ENCODE measurements at regions not wholly inside any gene's neighbourhood (a gene's known extent, or its start where the extent isn't known, plus 50 kb on each side); places are given as distances from the start of the nearest gene placed in this dataset.
A peak's percentile ranks its signal among the peaks of the same experiment; 100 is the strongest.

DNA sequence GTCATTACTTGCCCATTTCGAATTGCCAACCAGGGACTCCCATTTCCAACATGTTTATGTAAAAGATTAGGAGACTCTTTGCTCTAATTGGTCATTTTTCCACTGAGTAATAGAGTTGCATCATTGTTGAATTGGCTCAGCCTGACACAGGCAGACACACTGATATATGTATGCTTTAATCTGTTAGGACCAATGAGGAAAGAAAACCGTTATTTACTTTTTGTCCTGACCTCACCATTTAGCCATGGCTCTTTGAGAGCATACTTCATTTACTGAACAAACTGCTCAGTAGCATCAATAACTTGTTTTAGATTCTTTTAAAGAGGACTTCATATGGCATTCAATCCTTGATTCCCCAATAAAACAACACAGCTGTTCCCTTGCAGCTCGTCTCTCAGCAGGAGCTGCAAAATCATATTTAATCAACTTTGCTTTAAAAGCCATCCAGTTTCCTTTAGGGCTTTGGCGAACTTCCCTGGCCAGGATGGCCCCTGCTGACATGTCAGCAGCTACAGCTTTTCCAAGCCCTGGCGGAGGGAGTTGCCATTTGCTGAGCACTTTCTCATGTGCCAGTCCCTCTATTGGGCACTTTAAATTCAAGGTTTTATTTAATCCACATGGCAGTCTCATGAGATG lies 251.5 kb upstream of the TNC start:
- Histone ChIP-seq H3K4me1 (ENCODE audit: control insufficient read depth, insufficient read depth, low read length) (no peaks in the 10 kb centered on the region), H3K27me3 (ENCODE audit: control insufficient read depth, insufficient read depth, low read length) (no peaks in the 10 kb centered on the region), H3K9me3 (ENCODE audit: control insufficient read depth, insufficient read depth, low read length) (no peaks in the 10 kb centered on the region), H3K27ac (ENCODE audit: low read depth, low read length) (no peak overlapping the region), H3K36me3 (ENCODE audit: control insufficient read depth, insufficient read depth, low read length) (no peaks in the 10 kb centered on the region), H3K4me3 (ENCODE audit: low read depth, low read length) (no peak overlapping the region), H3K9ac (ENCODE audit: low read depth, low read length) (no peak overlapping the region)

GRCh38 chr9:115373000-115373709 lies 255.2 kb upstream of the TNC start:
- Histone ChIP-seq H3K4me3 (ENCODE audit: low read depth, low read length) (no peak overlapping the region), H3K9ac (ENCODE audit: low read depth, low read length) (no peak overlapping the region), H3K4me1 (ENCODE audit: control insufficient read depth, insufficient read depth, low read length) (no peaks in the 10 kb centered on the region), H3K27ac (ENCODE audit: low read depth, low read length) (peak overlapping the region; percentile 75), H3K9me3 (ENCODE audit: control insufficient read depth, insufficient read depth, low read length) (no peaks in the 10 kb centered on the region), H3K36me3 (ENCODE audit: control insufficient read depth, insufficient read depth, low read length) (no peaks in the 10 kb centered on the region), H3K27me3 (ENCODE audit: control insufficient read depth, insufficient read depth, low read length) (no peaks in the 10 kb centered on the region)

DNA sequence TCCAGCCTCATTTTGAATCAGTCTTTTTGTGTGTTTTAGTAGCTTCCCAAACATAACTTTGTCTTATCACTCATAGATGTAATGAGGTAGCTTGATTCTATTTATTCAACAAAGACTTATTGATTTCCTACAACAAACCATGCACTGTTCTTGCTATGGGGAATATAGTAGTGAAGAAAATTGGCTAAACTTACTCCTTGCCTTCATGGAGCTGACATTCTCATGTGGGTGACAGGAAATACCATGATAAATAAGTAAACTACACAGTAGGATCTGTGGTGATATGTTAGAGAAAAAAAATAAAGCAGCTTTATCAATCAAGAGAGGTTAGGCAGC lies 255.7 kb upstream of the TNC start:
- no peaks in the 10 kb centered on the region for H3K9me3 ChIP-seq (ENCODE audit: control insufficient read depth, insufficient read depth, low read length)
- H3K27me3 ChIP-seq (ENCODE audit: control insufficient read depth, insufficient read depth, low read length) = no peaks in the 10 kb centered on the region
- H3K4me1 ChIP-seq (ENCODE audit: control insufficient read depth, insufficient read depth, low read length) = no peaks in the 10 kb centered on the region
- H3K9ac ChIP-seq (ENCODE audit: low read depth, low read length) = no peak overlapping the region
- peak overlapping the region; percentile 75 for H3K27ac ChIP-seq (ENCODE audit: low read depth, low read length)
- no peak overlapping the region for H3K4me3 ChIP-seq (ENCODE audit: low read depth, low read length)
- H3K36me3 ChIP-seq (ENCODE audit: control insufficient read depth, insufficient read depth, low read length) = no peaks in the 10 kb centered on the region

DNA sequence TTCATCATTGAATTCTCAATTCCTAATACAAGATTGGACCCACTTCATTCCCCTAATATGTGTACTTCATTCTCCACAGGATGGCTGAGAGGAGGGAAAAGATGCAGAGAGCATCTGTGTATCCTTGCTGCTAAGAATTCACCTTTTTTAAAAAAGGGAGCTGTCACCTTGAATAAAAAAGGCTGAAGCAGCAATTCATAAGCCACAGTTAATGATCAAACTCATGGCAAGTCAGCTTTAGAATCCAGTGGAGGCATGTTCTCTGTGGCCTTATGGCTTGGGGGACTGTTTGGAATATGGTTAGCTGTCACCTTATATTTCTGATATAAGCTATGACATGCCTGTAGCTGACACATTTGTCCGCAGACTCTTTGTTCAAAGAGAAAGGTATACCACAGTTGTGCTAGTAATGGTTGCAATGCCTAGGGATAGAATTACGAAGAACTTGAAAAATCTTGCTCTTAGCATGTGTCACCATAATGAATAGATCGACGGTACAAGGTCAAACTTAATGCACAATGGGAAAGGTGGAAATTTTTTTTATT lies 256.8 kb upstream of the TNC start:
- no peaks in the 10 kb centered on the region for H3K9me3 ChIP-seq (ENCODE audit: control insufficient read depth, insufficient read depth, low read length)
- H3K4me3 ChIP-seq (ENCODE audit: low read depth, low read length) = no peak overlapping the region
- no peaks in the 10 kb centered on the region for H3K4me1 ChIP-seq (ENCODE audit: control insufficient read depth, insufficient read depth, low read length)
- H3K36me3 ChIP-seq (ENCODE audit: control insufficient read depth, insufficient read depth, low read length) = no peaks in the 10 kb centered on the region
- no peak overlapping the region for H3K9ac ChIP-seq (ENCODE audit: low read depth, low read length)
- no peaks in the 10 kb centered on the region for H3K27me3 ChIP-seq (ENCODE audit: control insufficient read depth, insufficient read depth, low read length)
- no peak overlapping the region for H3K27ac ChIP-seq (ENCODE audit: low read depth, low read length)

GRCh38 chr9:115378241-115378640 lies 260.3 kb upstream of the TNC start:
- H3K27me3 ChIP-seq (ENCODE audit: control insufficient read depth, insufficient read depth, low read length) = no peaks in the 10 kb centered on the region
- H3K9ac ChIP-seq (ENCODE audit: low read depth, low read length) = no peak overlapping the region
- no peak overlapping the region for H3K4me3 ChIP-seq (ENCODE audit: low read depth, low read length)
- no peaks in the 10 kb centered on the region for H3K4me1 ChIP-seq (ENCODE audit: control insufficient read depth, insufficient read depth, low read length)
- H3K36me3 ChIP-seq (ENCODE audit: control insufficient read depth, insufficient read depth, low read length) = no peaks in the 10 kb centered on the region
- H3K9me3 ChIP-seq (ENCODE audit: control insufficient read depth, insufficient read depth, low read length) = peaks cover 14% of the 10 kb centered on the region
- H3K27ac ChIP-seq (ENCODE audit: low read depth, low read length) = no peak overlapping the region

DNA sequence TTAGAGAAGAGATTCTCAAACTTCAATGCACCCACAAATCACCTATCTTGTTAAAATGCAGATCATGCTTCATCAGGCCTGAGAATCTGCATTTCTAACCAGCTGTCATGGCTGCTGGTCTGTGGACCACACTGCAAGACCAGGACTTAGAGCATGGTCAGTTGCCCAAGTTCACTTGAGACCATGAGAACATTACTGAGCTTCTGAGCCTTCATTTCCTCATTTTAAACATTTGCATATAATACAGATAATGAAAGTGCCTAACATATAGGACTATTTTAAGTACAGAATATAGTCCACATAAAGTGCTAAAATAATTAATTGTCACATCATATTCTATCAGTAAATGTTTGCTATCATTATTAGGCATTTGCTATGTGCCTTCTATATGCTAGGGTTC lies 260.8 kb upstream of the TNC start:
- no peaks in the 10 kb centered on the region for H3K36me3 ChIP-seq (ENCODE audit: control insufficient read depth, insufficient read depth, low read length)

GRCh38 chr9:115379719-115380118 lies 261.8 kb upstream of the TNC start:
- H3K27ac ChIP-seq (ENCODE audit: low read depth, low read length) = no peak overlapping the region
- peaks cover 14% of the 10 kb centered on the region for H3K9me3 ChIP-seq (ENCODE audit: control insufficient read depth, insufficient read depth, low read length)
- H3K4me3 ChIP-seq (ENCODE audit: low read depth, low read length) = no peak overlapping the region
- H3K9ac ChIP-seq (ENCODE audit: low read depth, low read length) = no peak overlapping the region
- H3K36me3 ChIP-seq (ENCODE audit: control insufficient read depth, insufficient read depth, low read length) = no peaks in the 10 kb centered on the region
- no peaks in the 10 kb centered on the region for H3K4me1 ChIP-seq (ENCODE audit: control insufficient read depth, insufficient read depth, low read length)
- no peaks in the 10 kb centered on the region for H3K27me3 ChIP-seq (ENCODE audit: control insufficient read depth, insufficient read depth, low read length)

More for the DNA sequence above, 260.8 kb upstream of the TNC start:
- H3K4me1 ChIP-seq (ENCODE audit: control insufficient read depth, insufficient read depth, low read length) = no peaks in the 10 kb centered on the region
- H3K9me3 ChIP-seq (ENCODE audit: control insufficient read depth, insufficient read depth, low read length) = peaks cover 14% of the 10 kb centered on the region
- no peak overlapping the region for H3K9ac ChIP-seq (ENCODE audit: low read depth, low read length)
- no peak overlapping the region for H3K27ac ChIP-seq (ENCODE audit: low read depth, low read length)
- no peak overlapping the region for H3K4me3 ChIP-seq (ENCODE audit: low read depth, low read length)
- H3K27me3 ChIP-seq (ENCODE audit: control insufficient read depth, insufficient read depth, low read length) = no peaks in the 10 kb centered on the region

DNA sequence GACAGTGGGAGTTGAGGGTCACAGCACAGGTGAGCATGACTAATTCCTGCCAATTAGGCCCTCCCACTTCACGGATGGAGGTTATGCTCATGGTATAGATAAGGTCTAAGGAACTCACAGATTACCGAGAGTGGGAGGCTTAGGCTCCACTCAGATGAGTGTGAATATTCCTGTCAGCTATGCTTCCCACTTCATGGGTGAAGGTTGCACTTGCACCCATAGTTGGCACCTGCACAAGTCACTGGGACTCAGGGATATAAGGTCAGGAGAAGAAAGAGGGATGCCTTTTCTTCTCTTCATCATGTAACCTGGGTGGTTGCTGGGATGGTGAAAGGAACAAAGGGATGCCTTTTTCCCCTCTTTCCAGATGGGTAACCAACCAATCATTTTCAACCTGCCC lies 264.9 kb upstream of the TNC start:
- Histone ChIP-seq H3K4me3 (ENCODE audit: low read depth, low read length) (no peak overlapping the region), H3K27ac (ENCODE audit: low read depth, low read length) (no peak overlapping the region), H3K27me3 (ENCODE audit: control insufficient read depth, insufficient read depth, low read length) (no peaks in the 10 kb centered on the region), H3K4me1 (ENCODE audit: control insufficient read depth, insufficient read depth, low read length) (no peaks in the 10 kb centered on the region), H3K9me3 (ENCODE audit: control insufficient read depth, insufficient read depth, low read length) (peaks cover 14% of the 10 kb centered on the region), H3K9ac (ENCODE audit: low read depth, low read length) (no peak overlapping the region), H3K36me3 (ENCODE audit: control insufficient read depth, insufficient read depth, low read length) (no peaks in the 10 kb centered on the region)

- Histone ChIP-seq H3K36me3 (ENCODE audit: control insufficient read depth, insufficient read depth, low read length) (no peaks in the 10 kb centered on the region), H3K9me3 (ENCODE audit: control insufficient read depth, insufficient read depth, low read length) (peaks cover 14% of the 10 kb centered on the region), H3K9ac (ENCODE audit: low read depth, low read length) (no peak overlapping the region), H3K27ac (ENCODE audit: low read depth, low read length) (no peak overlapping the region), H3K4me3 (ENCODE audit: low read depth, low read length) (no peak overlapping the region), H3K27me3 (ENCODE audit: control insufficient read depth, insufficient read depth, low read length) (no peaks in the 10 kb centered on the region), H3K4me1 (ENCODE audit: control insufficient read depth, insufficient read depth, low read length) (no peaks in the 10 kb centered on the region)
Measured at GRCh38 chr9:115385383-115386122, 267.6 kb upstream of the TNC start.

DNA sequence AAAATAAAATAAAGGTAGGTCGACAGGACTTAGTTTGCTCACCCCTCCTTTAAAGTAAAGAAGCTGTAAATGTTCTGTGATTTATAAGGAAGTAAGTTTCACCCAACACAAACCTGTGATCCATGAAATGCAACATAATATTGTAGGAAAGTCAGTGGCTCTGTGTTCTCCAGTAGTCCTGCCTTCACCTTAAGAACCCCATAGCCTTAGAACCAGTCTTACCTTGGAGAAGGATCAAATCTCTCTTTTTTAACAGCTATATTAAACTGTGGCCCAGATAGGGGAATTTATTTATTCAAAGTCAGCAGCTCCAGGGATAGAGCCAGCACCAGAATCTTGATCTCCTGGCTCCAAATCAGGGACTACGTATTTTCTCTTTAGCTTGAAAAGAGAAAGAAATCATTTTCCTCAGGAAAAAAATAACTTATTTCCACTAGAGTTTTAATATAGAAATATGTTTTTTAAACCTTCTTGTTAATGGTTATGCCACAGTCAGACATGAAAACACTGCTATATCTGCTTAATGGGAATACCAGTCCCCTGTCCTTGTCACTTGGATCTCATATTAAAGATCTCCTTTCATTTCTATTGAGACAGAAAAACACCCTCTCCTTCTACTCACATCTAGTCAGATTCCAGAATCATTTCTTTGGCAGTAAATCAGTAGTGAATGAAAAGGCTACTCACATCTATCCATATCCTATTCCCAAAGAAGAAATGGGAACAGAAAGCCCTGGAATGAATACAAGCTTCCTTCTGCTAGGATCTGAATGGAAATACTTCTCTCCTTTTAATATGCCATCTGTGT lies 269.2 kb upstream of the TNC start:
- H3K4me1 ChIP-seq (ENCODE audit: control insufficient read depth, insufficient read depth, low read length) = no peaks in the 10 kb centered on the region
- no peak overlapping the region for H3K4me3 ChIP-seq (ENCODE audit: low read depth, low read length)
- no peak overlapping the region for H3K9ac ChIP-seq (ENCODE audit: low read depth, low read length)
- no peaks in the 10 kb centered on the region for H3K27me3 ChIP-seq (ENCODE audit: control insufficient read depth, insufficient read depth, low read length)
- no peaks in the 10 kb centered on the region for H3K36me3 ChIP-seq (ENCODE audit: control insufficient read depth, insufficient read depth, low read length)
- peaks cover 10% of the 10 kb centered on the region; the same call in 1 of the 2 replicates for H3K9me3 ChIP-seq (ENCODE audit: control insufficient read depth, insufficient read depth, low read length)
- no peak overlapping the region for H3K27ac ChIP-seq (ENCODE audit: low read depth, low read length)

Measured in HUES48 (cell line).